HL-60 (cell line): ENCODE measurements at regions not wholly inside any gene's neighbourhood (a gene's known extent, or its start where the extent isn't known, plus 50 kb on each side); places are given as distances from the start of the nearest gene placed in this dataset.

Source experiments
- REST ChIP-seq: IDR thresholded peaks from 2 replicates; pipeline ENCODE4 v1.6.1; 2012; ENCODE audit warnings: low read depth; ENCODE audit not compliant: insufficient replicate concordance
- TF ChIP-seq, protein P1 (sequence below): IDR thresholded peaks from one replicate; pipeline ENCODE4 v1.5.1; 2011; ENCODE audit warnings: low read length, control low read depth, inconsistent platforms; ENCODE audit not compliant: insufficient read depth

GRCh38 chr11:121766166-121766565, 313.4 kb upstream of the SORL1-AS1 start:
- TF ChIP-seq, protein P1, sequence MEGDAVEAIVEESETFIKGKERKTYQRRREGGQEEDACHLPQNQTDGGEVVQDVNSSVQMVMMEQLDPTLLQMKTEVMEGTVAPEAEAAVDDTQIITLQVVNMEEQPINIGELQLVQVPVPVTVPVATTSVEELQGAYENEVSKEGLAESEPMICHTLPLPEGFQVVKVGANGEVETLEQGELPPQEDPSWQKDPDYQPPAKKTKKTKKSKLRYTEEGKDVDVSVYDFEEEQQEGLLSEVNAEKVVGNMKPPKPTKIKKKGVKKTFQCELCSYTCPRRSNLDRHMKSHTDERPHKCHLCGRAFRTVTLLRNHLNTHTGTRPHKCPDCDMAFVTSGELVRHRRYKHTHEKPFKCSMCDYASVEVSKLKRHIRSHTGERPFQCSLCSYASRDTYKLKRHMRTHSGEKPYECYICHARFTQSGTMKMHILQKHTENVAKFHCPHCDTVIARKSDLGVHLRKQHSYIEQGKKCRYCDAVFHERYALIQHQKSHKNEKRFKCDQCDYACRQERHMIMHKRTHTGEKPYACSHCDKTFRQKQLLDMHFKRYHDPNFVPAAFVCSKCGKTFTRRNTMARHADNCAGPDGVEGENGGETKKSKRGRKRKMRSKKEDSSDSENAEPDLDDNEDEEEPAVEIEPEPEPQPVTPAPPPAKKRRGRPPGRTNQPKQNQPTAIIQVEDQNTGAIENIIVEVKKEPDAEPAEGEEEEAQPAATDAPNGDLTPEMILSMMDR = no peak
- no peak for TF ChIP-seq REST
